HK-2 (cell line): ENCODE measurements at regions not wholly inside any gene's neighbourhood (a gene's known extent, or its start where the extent isn't known, plus 50 kb on each side); places are given as distances from the start of the nearest gene placed in this dataset.
A peak's percentile ranks its signal among the peaks of the same experiment; 100 is the strongest.

Experiments used
- DNase-seq: peaks from one replicate; pipeline ENCODE4 v3.0.0-alpha.2; 2018; ENCODE audit not compliant: unreplicated experiment

GRCh38 chr14:101065696-101066694 is 162.5 kb upstream of the RTL1 start:
- no peak for DNase-seq

- DNase-seq = no peak
These were observed 163.4 kb upstream of the RTL1 start for GRCh38 chr14:101066826-101067510.

- no peak for DNase-seq
These were observed 165.0 kb upstream of the RTL1 start for GRCh38 chr14:101068313-101069227.

GRCh38 chr14:101069228-101069549 is 165.7 kb upstream of the RTL1 start:
- DNase-seq = no peak

GRCh38 chr14:101069666-101070362 is 166.3 kb upstream of the RTL1 start:
- DNase-seq = no peak

- DNase-seq = no peak
These were observed 167.3 kb upstream of the RTL1 start for GRCh38 chr14:101070540-101071492.

- DNase-seq = no peak
These were observed 168.0 kb upstream of the RTL1 start for GRCh38 chr14:101071493-101071906.

- no peak for DNase-seq
These were observed 168.5 kb upstream of the RTL1 start for GRCh38 chr14:101072070-101072469.

- no peak for DNase-seq
These were observed 169.0 kb upstream of the RTL1 start for GRCh38 chr14:101072531-101072930.

- peak; percentile 93 for DNase-seq
These were observed 169.5 kb upstream of the RTL1 start for GRCh38 chr14:101072945-101073597.

GRCh38 chr14:101073598-101073965 is 170.1 kb upstream of the RTL1 start:
- no peak for DNase-seq

GRCh38 chr14:101074196-101075024 is 170.9 kb upstream of the RTL1 start:
- DNase-seq = no peak

GRCh38 chr14:101075025-101075800 is 171.7 kb upstream of the RTL1 start:
- no peak for DNase-seq

GRCh38 chr14:101075801-101076413 is 172.4 kb upstream of the RTL1 start:
- DNase-seq = no peak

GRCh38 chr14:101076451-101077198 is 173.1 kb upstream of the RTL1 start:
- DNase-seq = no peak

GRCh38 chr14:101077481-101078074 is 174.1 kb upstream of the RTL1 start:
- DNase-seq = no peak
